Adrenal gland (tissue), 5 donors: ENCODE measurements at regions not wholly inside any gene's neighbourhood (a gene's known extent, or its start where the extent isn't known, plus 50 kb on each side); places are given as distances from the start of the nearest gene placed in this dataset.

ENCODE experiments used
- CTCF ChIP-seq, 6 experiments: fragments of 450-650 bp in 4 of 6; fragments of 200-600 bp in 2 of 6; sonication (generic) in 1 of 6; IDR thresholded peaks; 1 replicate in 5 of 6; 2 replicates in 1 of 6; pipeline versions ENCODE4 v1.5.1 to v1.8.0; 2016 to 2021; ENCODE audit warnings: antibody characterized with exemption in 6 of 6, mild to moderate bottlenecking in 2 of 6, moderate library complexity in 1 of 6
- POLR2A ChIP-seq, 2 donors: fragments of 450-650 bp; IDR thresholded peaks; one replicate each; pipeline ENCODE4 v1.6.1; 2017; ENCODE audit warnings: antibody characterized with exemption in 2 of 2, mild to moderate bottlenecking in 2 of 2, moderate library complexity in 1 of 2
- donor health status: DM: no; HTN: no; CAD: no.

- TF ChIP-seq CTCF (IDR thresholded peaks at IDR 0.05) (no peak), POLR2A (IDR thresholded peaks at IDR 0.05) (no peak)
Measured at GRCh38 chr3:88775026-88775690, 332.3 kb upstream of the EPHA3 start.
